MCF 10A (cell line): ENCODE measurements at regions not wholly inside any gene's neighbourhood (a gene's known extent, or its start where the extent isn't known, plus 50 kb on each side); places are given as distances from the start of the nearest gene placed in this dataset.

Experiments used
- BruUV-seq: library from RNA; stranded (reverse); fragments of 400-500 nt; replicated peaks from 2 replicates; lab custom pipeline; 2021; lab: Mats Ljungman, UMichigan
- CTCF ChIA-PET: fragments of 300-600 bp; sonication (Branson Sonifier 250); formaldehyde crosslinking; extraction: SDS; loops from one replicate; lab custom pipeline; 2021; ENCODE audit warnings: antibody characterized with exemption, inconsistent platforms; lab: Yijun Ruan, JAX
- POLR2A ChIA-PET: fragments of 300-600, 350-650 bp; sonication (Branson Sonifier 250); formaldehyde crosslinking; extraction: SDS; loops from one replicate; lab custom pipeline; 2020; ENCODE audit warnings: antibody characterized with exemption, inconsistent platforms; lab: Yijun Ruan, JAX
- DNase-seq: peaks from one replicate; pipeline ENCODE4 v3.0.0-alpha.2; 2018; ENCODE audit not compliant: unreplicated experiment
- H3K27ac Mint-ChIP-seq: one replicate; pipeline ENCODE4 v1.8.0; 2022; ENCODE audit warnings: mild to moderate bottlenecking, low read depth, mixed read lengths; ENCODE audit not compliant: unreplicated experiment
- H3K27me3 Mint-ChIP-seq: one replicate; pipeline ENCODE4 v1.8.0; 2022; ENCODE audit warnings: mixed read lengths; ENCODE audit not compliant: insufficient read depth, unreplicated experiment
- H3K36me3 Mint-ChIP-seq: one replicate; pipeline ENCODE4 v1.8.0; 2022; ENCODE audit warnings: mild to moderate bottlenecking, moderate library complexity, mixed read lengths; ENCODE audit not compliant: insufficient read depth, unreplicated experiment
- H3K4me1 Mint-ChIP-seq: one replicate; pipeline ENCODE4 v1.8.0; 2022; ENCODE audit warnings: mixed read lengths; ENCODE audit not compliant: insufficient read depth, unreplicated experiment
- H3K4me3 Mint-ChIP-seq: one replicate; pipeline ENCODE4 v1.8.0; 2022; ENCODE audit warnings: mild to moderate bottlenecking, moderate library complexity, mixed read lengths; ENCODE audit not compliant: unreplicated experiment
- H3K9me3 Mint-ChIP-seq: one replicate; pipeline ENCODE4 v1.8.0; 2022; ENCODE audit warnings: mixed read lengths; ENCODE audit not compliant: unreplicated experiment
- intact Hi-C: fragments of 100-400 bp; cut with micrococcal nuclease; formaldehyde crosslinking; loops from 2 replicates; pipeline ENCODE4 v1.14.1; 2022
- TF ChIP-seq, protein P1 (sequence below): fragments of 200-600 bp; IDR thresholded peaks from one replicate; pipeline ENCODE4 v1.8.0; 2022; ENCODE audit warnings: antibody characterized with exemption, mild to moderate bottlenecking; ENCODE audit not compliant: unreplicated experiment

DNA sequence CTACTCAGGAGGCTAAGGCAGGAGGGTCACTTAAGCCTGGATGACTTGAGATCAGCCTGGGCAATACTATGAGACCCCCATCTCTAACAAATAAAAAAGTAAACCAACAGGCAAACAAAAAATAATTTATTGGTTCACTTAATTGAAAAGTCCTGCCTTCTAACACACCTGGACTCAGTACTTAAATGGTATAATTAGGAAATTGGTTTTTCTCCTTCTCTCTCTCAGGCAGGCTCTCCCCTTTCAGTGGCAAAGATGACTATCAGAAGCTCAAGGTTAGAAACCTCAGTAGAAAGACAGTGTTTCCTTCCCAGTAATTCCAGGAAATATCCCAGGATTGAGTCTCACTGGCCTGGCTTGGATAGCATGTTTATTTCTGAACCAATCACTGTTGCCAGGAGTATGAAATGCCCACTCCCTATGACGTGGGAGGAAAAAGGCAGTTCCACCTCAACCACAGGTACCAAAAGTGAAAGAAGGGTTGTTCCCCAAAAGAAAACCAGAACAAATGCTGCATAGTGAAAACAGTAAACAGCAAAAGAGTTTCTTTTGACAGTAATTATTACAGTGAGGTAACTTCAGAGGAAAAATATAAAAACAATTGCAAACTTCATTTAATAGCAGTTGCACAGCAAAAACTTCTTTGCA lies 56.3 kb upstream of the SOX6 start:
- Mint-ChIP-seq H3K27me3 (no peaks in the 10 kb centered on the region), H3K4me3 (no peak overlapping the region), H3K4me1 (no peaks in the 10 kb centered on the region), H3K36me3 (no peaks in the 10 kb centered on the region), H3K27ac (no peak overlapping the region), H3K9me3 (no peaks in the 10 kb centered on the region)
- DNase-seq, result no peak
- intact Hi-C loops, result no loop called here
- TF ChIP-seq, protein P1, sequence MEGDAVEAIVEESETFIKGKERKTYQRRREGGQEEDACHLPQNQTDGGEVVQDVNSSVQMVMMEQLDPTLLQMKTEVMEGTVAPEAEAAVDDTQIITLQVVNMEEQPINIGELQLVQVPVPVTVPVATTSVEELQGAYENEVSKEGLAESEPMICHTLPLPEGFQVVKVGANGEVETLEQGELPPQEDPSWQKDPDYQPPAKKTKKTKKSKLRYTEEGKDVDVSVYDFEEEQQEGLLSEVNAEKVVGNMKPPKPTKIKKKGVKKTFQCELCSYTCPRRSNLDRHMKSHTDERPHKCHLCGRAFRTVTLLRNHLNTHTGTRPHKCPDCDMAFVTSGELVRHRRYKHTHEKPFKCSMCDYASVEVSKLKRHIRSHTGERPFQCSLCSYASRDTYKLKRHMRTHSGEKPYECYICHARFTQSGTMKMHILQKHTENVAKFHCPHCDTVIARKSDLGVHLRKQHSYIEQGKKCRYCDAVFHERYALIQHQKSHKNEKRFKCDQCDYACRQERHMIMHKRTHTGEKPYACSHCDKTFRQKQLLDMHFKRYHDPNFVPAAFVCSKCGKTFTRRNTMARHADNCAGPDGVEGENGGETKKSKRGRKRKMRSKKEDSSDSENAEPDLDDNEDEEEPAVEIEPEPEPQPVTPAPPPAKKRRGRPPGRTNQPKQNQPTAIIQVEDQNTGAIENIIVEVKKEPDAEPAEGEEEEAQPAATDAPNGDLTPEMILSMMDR, result no peak
- no TSS peak for BruUV-seq
- ChIA-PET POLR2A (interaction anchor here (0.6 kb wide), 1 partner anchor 138 kb away, joined by 4 read pairs; no protein-coding TSS in a partner anchor), CTCF (interaction anchor here (0.9 kb wide), 1 partner anchor 10 kb away, joined by 3 read pairs; no protein-coding TSS in a partner anchor)

DNA sequence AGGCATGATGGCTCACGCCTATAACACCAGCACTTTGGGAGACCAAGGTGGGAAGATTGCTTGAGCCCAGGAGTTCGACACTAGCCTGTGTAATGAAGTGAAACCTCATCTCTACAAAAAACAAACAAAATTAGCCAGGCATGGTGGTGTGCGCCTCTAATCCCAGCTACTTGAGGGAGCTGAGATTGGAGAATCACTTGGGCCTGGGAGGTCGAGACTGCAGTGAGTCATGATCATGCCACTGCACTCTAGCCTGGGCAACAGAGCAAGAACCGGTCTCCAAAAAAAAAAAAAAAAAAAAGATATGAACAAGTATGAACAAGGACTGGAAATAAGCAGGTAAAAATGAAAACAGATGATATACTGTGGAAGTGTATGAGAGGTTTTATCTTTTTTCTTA lies 54.1 kb upstream of the SOX6 start:
- Mint-ChIP-seq H3K27me3 (no peaks in the 10 kb centered on the region), H3K4me3 (no peak overlapping the region), H3K9me3 (no peaks in the 10 kb centered on the region), H3K27ac (no peak overlapping the region), H3K4me1 (no peaks in the 10 kb centered on the region), H3K36me3 (no peaks in the 10 kb centered on the region)
- intact Hi-C loops, result no loop called here
- no TSS peak for BruUV-seq
- no peak for DNase-seq
- CTCF ChIA-PET, result no interaction called here
- POLR2A ChIA-PET, result no interaction called here
- TF ChIP-seq, protein P1, result no peak

DNA sequence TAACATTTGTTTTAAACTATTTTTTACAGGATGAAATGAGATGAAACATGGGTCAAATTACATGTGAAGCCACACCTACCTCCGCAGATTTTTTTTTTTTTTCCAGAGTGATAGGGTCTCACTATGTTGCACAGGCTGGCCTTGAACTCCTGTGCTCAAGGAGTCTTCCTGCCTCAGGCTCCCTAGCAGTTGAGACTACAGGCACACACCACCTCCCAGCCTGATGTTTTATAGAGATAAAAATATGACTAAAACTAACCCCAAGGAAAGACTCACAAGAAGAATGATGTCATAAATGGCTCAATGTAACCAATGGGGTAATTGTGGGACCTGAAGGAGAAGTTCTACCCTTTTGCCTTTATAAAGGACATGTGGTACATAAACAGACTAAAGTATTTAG lies 52.3 kb upstream of the SOX6 start:
- Mint-ChIP-seq H3K4me3 (no peak overlapping the region), H3K36me3 (no peaks in the 10 kb centered on the region), H3K27ac (no peak overlapping the region), H3K27me3 (no peaks in the 10 kb centered on the region), H3K4me1 (no peaks in the 10 kb centered on the region), H3K9me3 (no peaks in the 10 kb centered on the region)
- POLR2A ChIA-PET, result no interaction called here
- intact Hi-C loops, result no loop called here
- TF ChIP-seq, protein P1, result no peak
- no peak for DNase-seq
- BruUV-seq, result no TSS peak
- CTCF ChIA-PET, result no interaction called here

DNA sequence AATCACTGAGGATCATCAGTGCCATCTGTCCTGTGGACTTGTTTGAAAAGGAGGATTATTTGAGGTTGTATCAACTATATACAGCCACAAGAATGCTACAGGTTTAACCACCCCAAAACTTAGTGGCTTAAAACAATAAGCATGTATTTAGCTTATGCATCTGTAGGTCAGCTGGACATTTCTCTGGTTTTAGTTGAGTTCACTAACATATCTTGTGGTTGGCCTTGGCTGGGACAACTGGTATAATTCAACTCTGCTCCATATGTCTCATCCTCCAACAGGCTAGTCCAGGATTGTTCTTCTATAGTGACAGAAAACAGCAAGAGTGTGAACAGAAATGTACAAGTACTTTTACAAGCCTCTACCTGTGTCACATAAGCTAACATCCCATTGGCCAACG lies 49.9 kb upstream of the SOX6 start:
- H3K27me3 Mint-ChIP-seq, result no peaks in the 10 kb centered on the region
- no peaks in the 10 kb centered on the region for H3K36me3 Mint-ChIP-seq
- intact Hi-C loops, result no loop called here
- TF ChIP-seq, protein P1, result no peak
- no peak overlapping the region for H3K27ac Mint-ChIP-seq
- no peaks in the 10 kb centered on the region for H3K4me1 Mint-ChIP-seq
- DNase-seq, result no peak
- H3K4me3 Mint-ChIP-seq, result no peak overlapping the region
- ChIA-PET POLR2A (interaction anchor here (0.5 kb wide), 1 partner anchor 60 kb away, joined by 3 read pairs; no protein-coding TSS in a partner anchor), CTCF (no interaction called here)
- H3K9me3 Mint-ChIP-seq, result no peaks in the 10 kb centered on the region
- no TSS peak for BruUV-seq
